Right lobe of liver (tissue), 4 donors: ENCODE measurements at regions not wholly inside any gene's neighbourhood (a gene's known extent, or its start where the extent isn't known, plus 50 kb on each side); places are given as distances from the start of the nearest gene placed in this dataset.
"Not testable (repeated sequence)": the region's sequence is repeated elsewhere in the genome, so short reads cannot be mapped to it uniquely, and the experiment has no call there.

Source experiments
- CTCF ChIP-seq, 4 donors: fragments of 200-600 bp in 3 of 4; fragments of 450-650 bp in 1 of 4; IDR thresholded peaks; one replicate each; pipeline versions ENCODE4 v1.5.1 to v1.8.0; 2016 to 2022; ENCODE audit warnings: antibody characterized with exemption in 4 of 4, mild to moderate bottlenecking in 2 of 4
- POLR2A ChIP-seq: fragments of 450-650 bp; IDR thresholded peaks from one replicate; pipeline ENCODE4 v1.6.1; 2017; ENCODE audit warnings: antibody characterized with exemption, mild to moderate bottlenecking
- donor health status: DM: no; HTN: no; CAD: no.
- donor health status: DM: no; HTN: no; CAD: no.
- donor health status: DM: no; HTN: yes; CAD: no.

DNA sequence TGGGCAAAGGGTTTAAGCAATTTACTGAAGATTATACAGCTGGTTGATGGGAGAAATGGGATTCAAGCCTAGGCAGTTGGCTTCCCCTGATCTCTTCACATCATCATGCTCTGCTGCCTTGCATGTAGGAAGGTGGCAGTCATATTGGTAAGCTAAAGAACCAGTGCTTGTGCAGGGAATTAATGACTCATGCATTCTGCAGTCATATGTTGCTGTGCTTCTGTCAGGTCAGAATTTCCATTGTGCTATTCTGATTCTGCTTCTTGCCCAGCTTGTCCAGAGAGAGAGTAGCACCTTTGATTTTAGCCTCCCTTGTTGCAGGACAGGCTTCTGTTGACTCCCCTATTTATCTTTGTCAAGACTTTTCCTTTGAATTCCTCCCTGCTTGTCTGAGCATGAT, 114.0 kb upstream of the IKBKE start:
- not testable (repeated sequence) for TF ChIP-seq CTCF (IDR thresholded peaks at IDR 0.05); POLR2A
